Kidney (tissue), 13 donors: ENCODE measurements at regions not wholly inside any gene's neighbourhood (a gene's known extent, or its start where the extent isn't known, plus 50 kb on each side); places are given as distances from the start of the nearest gene placed in this dataset.
"Not testable (repeated sequence)": the region's sequence is repeated elsewhere in the genome, so short reads cannot be mapped to it uniquely, and the experiment has no call there.

ENCODE experiments used
- DNase-seq, 5 donors: peaks; one replicate each; pipeline ENCODE4 v3.0.0-alpha.2; 2013 to 2020
- FAIRE-seq: peaks from 2 replicates; lab custom pipeline; 2012; peaks lifted over from hg19 to GRCh38; lab: Jason Lieb, UNC
- H3K27ac ChIP-seq, 2 donors: one replicate each; pipeline ENCODE4 v1.7.0; 2013; ENCODE audit warnings: low read depth in 2 of 2, low read length in 2 of 2, inconsistent platforms in 1 of 2
- H3K27me3 ChIP-seq: one replicate; pipeline ENCODE4 v1.7.1; 2013; ENCODE audit warnings: low read length, inconsistent platforms; ENCODE audit not compliant: control insufficient read depth, insufficient read depth
- H3K36me3 ChIP-seq, 3 donors: one replicate each; pipeline versions ENCODE4 v1.7.0 to v1.7.1; 2013; ENCODE audit warnings: low read length in 3 of 3, control low read depth in 1 of 3, inconsistent platforms in 1 of 3; ENCODE audit not compliant: insufficient read depth in 3 of 3, control insufficient read depth in 2 of 3
- H3K4me1 ChIP-seq, 3 donors: one replicate each; pipeline versions ENCODE4 v1.7.0 to v1.7.1; 2013; ENCODE audit warnings: low read length in 3 of 3, inconsistent platforms in 1 of 3, low read depth in 1 of 3; ENCODE audit not compliant: control insufficient read depth in 2 of 3, insufficient read depth in 2 of 3
- H3K4me3 ChIP-seq, 3 donors: one replicate each; pipeline versions ENCODE4 v1.7.0 to v1.8.1; 2013; ENCODE audit warnings: low read length in 3 of 3, control low read depth in 1 of 3, inconsistent platforms in 1 of 3
- H3K9ac ChIP-seq, 3 donors: one replicate each; pipeline versions ENCODE4 v1.7.0 to v1.7.1; 2013; ENCODE audit warnings: low read length in 3 of 3, control low read depth in 1 of 3, inconsistent platforms in 1 of 3
- H3K9me3 ChIP-seq, 3 donors: one replicate each; pipeline versions ENCODE4 v1.7.0 to v1.7.1; 2013; ENCODE audit warnings: low read length in 3 of 3, control low read depth in 1 of 3, inconsistent platforms in 1 of 3; ENCODE audit not compliant: control insufficient read depth in 2 of 3, insufficient read depth in 1 of 3
- CTCF ChIP-seq: IDR thresholded peaks from 3 replicates; pipeline ENCODE4 v1.5.1; 2012; ENCODE audit warnings: mild to moderate bottlenecking, moderate library complexity, borderline replicate concordance; ENCODE audit not compliant: insufficient read depth; ENCODE audit errors: extremely low read depth
- intact Hi-C: fragments of 100-400 bp; cut with DNase I; formaldehyde crosslinking; loops from one replicate; pipeline ENCODE4 v1.11.1; 2022
- donor health status: control.
- donor health status: control.
- donor health status: control.
- donor health status: control.
- donor health status: control.
- donor health status: DM: yes; HTN: yes; CAD: no.
- donor health status: Normal renal cell carcinoma (clear cell type).

DNA sequence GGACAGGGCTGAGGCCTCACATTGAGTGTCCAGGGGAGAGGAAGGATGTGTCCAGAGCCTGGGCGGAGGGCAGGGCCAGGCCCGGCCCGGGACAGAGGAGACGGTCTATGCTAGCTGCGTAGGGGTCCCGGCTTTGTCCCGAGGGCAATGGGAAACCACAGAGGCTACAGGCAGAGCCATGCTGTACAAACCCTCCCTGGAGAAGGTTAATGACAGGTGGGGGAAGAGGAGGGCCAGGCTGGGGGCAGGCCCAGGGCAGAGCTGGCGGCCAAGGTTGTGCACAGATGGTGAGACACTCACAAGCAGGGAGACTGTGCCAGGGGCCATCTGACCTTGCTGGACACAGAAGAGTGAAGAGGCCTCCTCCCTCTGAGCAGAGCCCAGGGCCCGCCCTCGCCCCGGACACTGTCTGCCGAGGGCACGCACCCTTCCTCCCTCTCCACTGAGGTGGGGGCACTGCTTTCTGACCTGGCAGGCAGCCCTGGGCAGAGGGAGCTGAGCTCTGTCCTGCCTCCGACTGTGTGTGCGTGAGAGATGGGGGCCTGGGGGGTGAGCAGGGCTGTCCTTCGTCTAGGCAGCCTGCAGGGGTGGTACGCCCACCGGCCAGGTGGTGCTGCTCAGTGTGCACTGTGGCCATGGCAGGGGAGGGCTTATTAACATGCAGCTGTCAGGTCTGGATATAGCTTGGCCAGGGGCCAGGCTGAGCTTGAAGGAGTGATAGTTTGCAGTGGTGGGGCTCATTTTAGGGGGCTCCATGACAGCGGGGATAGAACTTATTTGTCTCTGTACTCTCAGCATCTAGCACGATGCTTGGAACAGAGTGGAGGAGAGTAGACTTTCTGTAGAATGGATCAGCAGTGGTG, 75.7 kb upstream of the LRPAP1 start:
- TF ChIP-seq CTCF = no peak
- no peak for FAIRE-seq

GRCh38 chr4:3606850-3607249, 74.6 kb upstream of the LRPAP1 start:
- not testable (repeated sequence) for FAIRE-seq, H3K4me1 ChIP-seq

More for the DNA sequence above, 75.7 kb upstream of the LRPAP1 start:
- H3K27ac ChIP-seq = no peak overlapping the region
- peaks cover 0 to 2% (median 0%) of the 10 kb centered on the region in 3 donors for H3K36me3 ChIP-seq
- peak; percentile 52 to 81 (median 69) for DNase-seq
- intact Hi-C loops = no loop called here
- peaks cover 0 to 4% (median 2%) of the 10 kb centered on the region in 3 donors for H3K4me1 ChIP-seq
- no peaks in the 10 kb centered on the region for H3K27me3 ChIP-seq
- no peak overlapping the region for H3K4me3 ChIP-seq
- H3K9ac ChIP-seq = no peak overlapping the region
- H3K9me3 ChIP-seq = peaks cover 0 to 2% (median 0%) of the 10 kb centered on the region in 3 donors

GRCh38 chr4:3606271-3606670, 74.0 kb upstream of the LRPAP1 start:
- DNase-seq, H3K9me3 ChIP-seq, intact Hi-C loops, H3K27me3 ChIP-seq, H3K9ac ChIP-seq, H3K36me3 ChIP-seq, H3K4me1 ChIP-seq, FAIRE-seq, H3K27ac ChIP-seq, H3K4me3 ChIP-seq: not testable (repeated sequence)

More at GRCh38 chr4:3606850-3607249, 74.6 kb upstream of the LRPAP1 start:
- H3K4me3 ChIP-seq, H3K27ac ChIP-seq, intact Hi-C loops, H3K9ac ChIP-seq, H3K36me3 ChIP-seq, H3K9me3 ChIP-seq, H3K27me3 ChIP-seq: not testable (repeated sequence)
- peak in 1 of 5 donors; percentile 21 for DNase-seq

- Histone ChIP-seq H3K9ac (no peak overlapping the region), H3K27ac (no peak overlapping the region), H3K9me3 (no peaks in the 10 kb centered on the region), H3K36me3 (no peaks in the 10 kb centered on the region), H3K4me1 (no peaks in the 10 kb centered on the region), H3K27me3 (no peaks in the 10 kb centered on the region), H3K4me3 (no peak overlapping the region)
- TF ChIP-seq CTCF = no peak
- intact Hi-C loops = no loop called here
- no peak for FAIRE-seq
- DNase-seq = peak in 1 of 5 donors; percentile 54
These were observed 73.3 kb upstream of the LRPAP1 start for GRCh38 chr4:3605491-3605890.

- H3K9ac ChIP-seq, H3K27ac ChIP-seq, FAIRE-seq, H3K4me1 ChIP-seq, intact Hi-C loops, H3K27me3 ChIP-seq, H3K36me3 ChIP-seq, H3K9me3 ChIP-seq, H3K4me3 ChIP-seq: not testable (repeated sequence)
- peak in 2 of 5 donors; percentile 30 to 39 for DNase-seq
These were observed 70.8 kb upstream of the LRPAP1 start for GRCh38 chr4:3602886-3603645.
